ENCODE measurements at regions not wholly inside any gene's neighbourhood (a gene's known extent, or its start where the extent isn't known, plus 50 kb on each side); places are given as distances from the start of the nearest gene placed in this dataset.

- TF ChIP-seq CTCF (IDR thresholded peaks at IDR 0.05) (no peak), EP300 (IDR thresholded peaks at IDR 0.05) (no peak), POLR2A (IDR thresholded peaks at IDR 0.05; ENCODE audit: low read depth) (no peak), POLR2AphosphoS5 (IDR thresholded peaks at IDR 0.05) (no peak)
Measured at GRCh38 chr3:135891121-135891520, 74.4 kb upstream of the PPP2R3A start.
